A204.1 (cell line): ENCODE measurements at regions not wholly inside any gene's neighbourhood (a gene's known extent, or its start where the extent isn't known, plus 50 kb on each side); places are given as distances from the start of the nearest gene placed in this dataset.
"Not testable (repeated sequence)": the region's sequence is repeated elsewhere in the genome, so short reads cannot be mapped to it uniquely, and the experiment has no call there.

Source experiments
- FAIRE-seq: peaks from 2 replicates; lab custom pipeline; 2012; peaks lifted over from hg19 to GRCh38; lab: Jason Lieb, UNC

DNA sequence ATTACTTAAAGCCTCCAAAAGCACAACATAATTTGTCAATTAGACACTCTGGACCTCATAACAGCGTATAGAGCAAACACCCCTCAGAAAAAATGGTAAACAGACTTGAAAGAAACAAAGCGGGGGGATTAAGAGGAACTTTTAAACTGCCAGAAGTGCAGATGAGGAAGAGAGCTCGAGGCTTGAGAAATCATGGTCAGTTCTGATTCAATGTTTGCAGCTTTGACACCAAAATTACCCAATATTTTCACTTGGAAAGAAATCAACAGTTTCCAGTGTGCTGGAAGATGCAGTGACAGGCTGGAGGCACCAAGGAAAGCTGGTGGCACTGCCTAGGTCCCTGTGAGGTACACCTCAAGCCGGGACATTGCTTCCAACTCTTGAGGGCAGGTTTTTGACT is 180.9 kb upstream of the TOX3 start:
- no peak for FAIRE-seq

DNA sequence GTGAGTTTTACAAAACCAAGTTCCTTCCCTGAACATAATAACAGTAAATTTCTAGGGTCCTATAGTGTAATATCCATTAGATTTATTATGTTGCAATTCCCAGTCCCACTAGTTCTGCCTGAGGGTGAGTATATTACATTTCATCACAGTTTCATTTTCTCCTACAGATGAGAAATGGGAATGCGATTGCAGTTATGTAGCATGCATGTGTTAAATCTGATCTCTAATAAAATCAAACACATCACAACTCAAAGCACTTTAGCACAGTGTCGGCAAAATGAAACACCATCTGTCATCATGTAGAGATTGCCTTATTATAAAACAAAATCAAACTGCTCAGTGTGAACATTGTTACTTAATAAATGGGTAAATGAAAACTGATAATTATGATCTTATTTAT is 180.5 kb upstream of the TOX3 start:
- no peak for FAIRE-seq

DNA sequence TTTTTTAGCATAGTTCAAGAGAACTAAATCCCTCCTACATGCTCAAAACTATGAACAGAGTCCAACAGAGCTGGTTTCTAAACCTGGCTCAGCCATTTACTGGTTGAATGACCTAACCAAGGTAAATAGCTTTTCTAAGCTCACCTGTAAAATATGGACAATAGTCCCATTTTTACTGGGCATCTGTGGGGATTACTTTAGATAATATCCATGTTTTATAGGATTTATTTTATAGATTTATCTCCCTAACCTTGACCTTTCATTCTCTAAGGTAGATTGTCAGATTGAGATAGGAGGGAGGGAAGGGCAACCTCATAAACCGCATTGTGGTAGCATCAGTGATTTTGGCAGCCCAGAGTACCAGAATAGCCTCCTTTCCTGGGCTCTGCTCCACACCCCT is 178.5 kb upstream of the TOX3 start:
- FAIRE-seq, result no peak

DNA sequence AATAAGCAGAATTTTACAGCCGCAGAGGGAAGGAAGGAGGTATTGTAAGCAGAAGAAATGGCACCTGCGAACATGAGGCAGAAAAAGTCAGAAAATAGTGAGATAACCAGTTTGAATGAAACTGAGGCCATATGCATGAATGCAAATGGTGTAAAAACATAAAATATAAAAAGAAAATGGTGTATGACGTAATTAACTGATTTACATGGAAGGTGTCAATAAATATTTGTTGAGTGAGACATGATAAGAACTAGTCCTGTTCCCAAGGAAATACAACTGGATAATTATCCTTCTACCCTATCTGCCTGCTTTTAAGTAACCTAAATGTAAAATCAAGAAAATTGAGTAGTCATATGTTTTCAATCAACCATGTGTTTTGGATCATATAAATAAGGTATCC is 178.1 kb upstream of the TOX3 start:
- FAIRE-seq, result no peak

DNA sequence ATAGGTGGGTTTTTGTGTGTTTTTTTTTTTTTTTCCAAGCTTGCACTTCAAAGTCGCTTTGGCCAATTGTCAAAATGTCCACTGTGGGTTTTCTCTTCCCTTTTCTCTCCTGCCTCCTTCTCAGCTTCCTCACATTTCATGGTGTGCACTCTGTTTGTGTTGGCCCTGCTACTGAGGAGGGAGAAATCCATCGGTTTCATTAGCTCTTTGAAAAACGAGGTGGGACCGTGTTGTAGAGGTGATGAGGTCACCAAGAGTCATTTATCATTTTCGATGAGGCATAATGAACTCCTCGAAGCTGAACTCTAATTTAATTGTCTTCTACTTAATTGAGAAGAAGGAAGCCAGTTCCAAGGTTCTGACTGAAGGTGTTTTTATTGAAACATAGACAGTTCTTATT is 174.4 kb upstream of the TOX3 start:
- no peak for FAIRE-seq

DNA sequence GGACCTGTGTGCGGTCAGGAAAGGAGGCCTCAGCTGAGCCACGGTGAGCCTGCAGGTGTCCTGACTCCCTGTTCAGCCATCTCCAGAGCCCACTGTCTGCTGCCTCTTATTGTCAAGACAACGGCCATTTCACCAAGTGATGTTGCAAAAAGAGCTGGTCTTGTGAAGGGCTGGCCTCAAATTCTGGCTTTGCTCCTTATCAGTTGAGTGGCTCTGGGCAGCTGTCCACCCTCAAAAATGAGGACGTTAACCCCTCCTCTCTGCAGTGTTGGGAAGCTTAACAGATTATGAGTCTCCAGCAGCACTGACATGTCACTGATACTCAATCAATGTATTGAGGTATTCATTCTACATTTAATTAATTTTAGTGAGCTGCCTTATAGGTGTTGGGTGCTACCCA is 171.1 kb upstream of the TOX3 start:
- FAIRE-seq, result no peak

DNA sequence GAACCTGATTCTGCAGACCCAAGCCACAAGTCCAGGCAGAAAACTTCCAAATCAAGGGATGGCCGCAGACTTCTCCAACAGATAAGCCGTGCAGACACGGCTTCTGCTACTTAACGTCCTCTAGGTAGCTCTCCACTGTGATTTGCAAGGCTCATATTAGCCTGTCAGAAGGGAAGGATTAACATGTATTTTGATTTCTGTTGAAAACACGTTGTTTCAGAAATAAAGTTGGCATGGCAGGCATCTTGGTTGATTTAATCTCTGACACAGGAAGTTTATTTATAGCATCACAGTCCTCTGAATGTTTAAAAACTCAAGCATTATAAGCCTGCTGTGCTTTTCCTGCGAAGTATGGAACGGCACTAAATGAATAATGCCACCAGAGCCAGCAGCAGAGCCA is 166.8 kb upstream of the TOX3 start:
- no peak for FAIRE-seq

DNA sequence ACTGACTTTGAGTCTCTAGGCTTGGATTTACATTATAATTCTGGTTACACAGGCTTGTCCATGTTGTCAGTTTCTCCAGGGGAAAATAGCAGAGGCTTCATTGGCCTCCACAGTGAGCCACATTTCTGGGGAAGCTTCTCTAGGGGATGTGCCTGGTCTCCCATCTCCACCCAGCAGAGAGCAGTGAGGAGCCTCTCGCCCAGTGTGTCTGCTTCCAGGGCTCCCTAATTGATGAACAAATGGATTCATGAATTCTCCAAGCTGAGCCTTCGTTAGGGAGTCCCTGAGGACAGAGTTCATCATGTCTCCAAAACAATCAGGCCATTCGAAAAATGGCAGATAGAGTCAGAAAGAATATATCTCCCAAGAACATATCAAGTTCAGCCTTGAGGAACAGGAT is 162.4 kb upstream of the TOX3 start:
- FAIRE-seq, result no peak

DNA sequence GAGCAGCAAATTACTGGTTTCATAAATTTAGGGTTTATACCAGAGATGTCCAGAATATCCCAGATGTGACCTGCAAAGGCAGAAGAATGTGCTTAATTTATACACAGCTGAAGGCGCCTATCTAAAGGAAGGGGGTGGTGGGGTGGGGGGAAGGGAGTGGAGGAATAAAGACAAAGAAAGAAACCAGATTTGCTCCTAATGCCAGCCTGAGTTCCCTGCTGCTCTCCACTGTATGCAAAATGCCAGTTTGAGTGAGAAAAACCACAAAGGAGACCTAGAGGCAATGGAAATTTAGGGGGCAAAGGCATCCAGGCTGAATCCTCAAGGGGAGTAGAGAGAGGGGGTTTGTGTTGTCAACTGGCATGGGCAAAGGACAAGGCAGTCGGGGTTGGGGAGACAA is 161.5 kb upstream of the TOX3 start:
- FAIRE-seq, result no peak

DNA sequence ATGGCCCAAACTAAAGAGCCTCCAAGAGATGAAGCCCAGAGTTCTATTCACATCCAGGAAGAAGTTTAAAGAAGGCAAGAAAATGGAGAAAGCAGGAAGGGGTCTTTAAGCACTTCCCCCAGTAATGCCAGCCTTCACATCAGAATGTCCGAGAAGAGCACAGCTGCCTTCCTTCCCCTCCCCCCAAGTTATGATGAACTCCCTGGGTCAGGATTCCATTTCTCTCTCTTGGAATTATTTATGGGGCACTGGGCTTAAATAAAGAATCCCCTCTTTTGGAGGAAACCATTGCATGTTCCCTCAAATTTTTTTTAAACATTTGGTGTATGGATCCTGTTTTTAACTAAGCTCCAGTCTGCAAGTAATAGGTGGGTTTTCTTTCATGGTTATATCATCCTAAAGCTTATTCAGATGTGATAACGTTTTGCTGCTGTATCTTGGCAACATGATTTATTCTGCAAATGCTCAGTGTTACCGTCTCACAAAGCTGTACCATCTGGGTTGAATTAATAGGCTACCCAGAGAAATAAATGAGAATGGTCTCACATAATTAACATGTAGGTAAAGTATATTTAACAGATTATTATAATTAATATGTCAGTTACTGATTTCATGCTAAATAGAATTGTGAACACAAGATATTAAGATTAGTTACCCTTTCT is 160.9 kb upstream of the TOX3 start:
- no peak for FAIRE-seq

DNA sequence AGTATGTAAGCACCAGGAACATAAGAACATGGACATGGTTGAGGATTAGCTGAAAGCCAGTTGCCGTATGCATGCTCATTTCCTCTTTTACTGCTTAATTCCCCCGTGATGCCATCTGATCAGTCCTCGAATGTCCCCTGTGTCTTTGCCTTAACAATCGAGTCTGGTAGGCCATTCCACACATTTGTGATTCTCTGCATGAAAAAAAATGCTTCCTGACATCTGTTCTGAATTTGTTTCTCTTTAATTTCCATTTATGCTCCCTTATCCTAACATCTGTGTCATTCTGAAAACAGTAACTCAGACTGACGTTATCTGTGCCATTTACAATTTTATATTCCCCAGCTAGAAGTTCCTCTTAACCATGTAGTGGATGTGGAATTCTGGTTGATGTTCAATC is 158.2 kb upstream of the TOX3 start:
- FAIRE-seq, result no peak

DNA sequence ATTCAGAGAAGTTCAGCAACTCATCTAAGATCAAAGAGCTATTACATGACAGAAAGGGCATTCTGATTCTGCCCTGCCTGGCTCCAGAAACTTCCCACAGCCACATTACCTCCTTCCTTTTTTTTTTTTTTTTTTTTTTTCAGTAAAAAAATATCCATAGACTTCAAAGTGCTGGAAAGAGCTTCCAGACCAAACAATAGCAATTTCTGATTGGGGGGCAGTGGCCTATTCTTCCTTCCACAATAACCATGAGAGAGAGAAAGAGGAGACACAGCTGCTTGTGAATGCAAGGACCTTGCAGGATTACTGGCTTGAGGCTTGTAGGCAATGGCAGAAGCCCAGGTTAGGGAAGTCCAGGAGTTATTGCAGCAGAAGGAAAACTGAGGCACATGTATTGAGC is 151.0 kb upstream of the TOX3 start:
- no peak for FAIRE-seq

DNA sequence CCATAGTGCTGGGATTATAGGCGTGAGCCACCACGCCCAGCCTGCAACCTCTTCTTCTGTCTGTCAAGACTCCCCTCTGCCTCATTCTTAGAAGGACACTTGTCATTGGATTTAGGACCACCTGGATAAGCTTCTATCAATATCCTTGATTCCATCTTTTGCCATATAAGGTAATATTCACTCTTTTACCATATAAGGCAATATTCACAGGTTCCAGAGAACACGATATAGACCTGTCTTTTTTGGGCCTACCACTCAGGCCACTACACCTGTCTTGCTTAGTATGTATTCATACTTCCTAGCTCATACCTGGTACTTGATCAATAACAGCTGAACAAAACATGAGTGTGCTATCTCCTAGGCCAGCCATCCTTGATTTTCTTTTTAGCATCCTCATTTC is 149.2 kb upstream of the TOX3 start:
- no peak for FAIRE-seq

DNA sequence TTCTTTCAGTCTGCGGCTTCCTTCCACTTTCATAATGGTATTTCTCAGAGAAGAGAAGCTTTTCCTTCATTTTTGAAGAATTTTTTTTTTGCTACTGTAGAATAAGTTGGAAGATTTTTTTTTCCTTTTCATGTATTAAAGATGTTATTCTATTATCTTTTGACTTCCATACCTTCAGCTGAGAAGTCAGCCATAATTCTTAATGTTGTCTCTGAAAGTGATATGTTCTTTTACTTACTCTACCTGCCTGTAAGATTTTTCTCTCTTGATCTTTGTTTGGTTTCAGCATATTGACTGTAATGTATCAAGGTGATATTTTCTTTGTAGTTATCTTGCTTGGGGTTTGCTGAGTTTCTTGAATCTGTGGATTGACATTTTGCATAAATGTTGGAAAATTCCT is 143.5 kb upstream of the TOX3 start:
- FAIRE-seq, result no peak

DNA sequence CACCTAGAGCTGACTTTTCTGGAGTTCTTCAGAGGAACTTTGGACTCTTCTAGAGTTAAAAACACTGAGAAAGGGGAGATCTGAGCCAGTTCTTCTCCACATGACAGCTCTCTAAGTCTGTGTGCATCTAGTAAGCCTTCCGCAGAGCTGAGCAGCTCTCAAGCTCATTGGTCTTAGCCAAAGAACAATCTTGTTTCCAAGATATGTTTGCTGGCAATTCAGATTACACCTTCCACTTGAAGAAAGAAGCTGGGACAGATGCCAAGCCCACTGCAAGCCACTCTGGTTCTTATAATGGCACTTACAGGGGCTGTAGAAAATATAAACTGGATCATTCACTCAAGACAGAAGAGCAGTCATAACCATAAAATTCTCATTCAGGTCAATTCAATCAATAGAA is 134.1 kb upstream of the TOX3 start:
- no peak for FAIRE-seq

DNA sequence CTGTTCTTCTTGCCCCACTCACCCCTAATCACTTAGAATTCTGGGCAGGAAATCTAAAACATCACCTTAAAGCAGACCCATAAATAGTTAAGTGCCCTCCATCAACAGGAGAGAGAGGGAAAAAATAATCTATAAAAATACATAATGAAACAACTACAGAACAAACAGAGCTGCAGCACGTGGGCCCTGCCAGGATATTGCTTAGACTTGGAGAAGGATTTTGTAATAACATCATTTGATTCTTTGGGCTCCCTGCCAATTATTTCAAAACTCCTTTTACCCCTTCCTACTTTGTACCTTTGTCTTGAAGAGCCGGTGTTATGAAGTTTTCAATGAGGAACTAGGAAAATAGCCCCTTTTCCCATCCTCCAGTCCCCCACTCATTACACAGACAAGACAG is 130.6 kb upstream of the TOX3 start:
- no peak for FAIRE-seq

DNA sequence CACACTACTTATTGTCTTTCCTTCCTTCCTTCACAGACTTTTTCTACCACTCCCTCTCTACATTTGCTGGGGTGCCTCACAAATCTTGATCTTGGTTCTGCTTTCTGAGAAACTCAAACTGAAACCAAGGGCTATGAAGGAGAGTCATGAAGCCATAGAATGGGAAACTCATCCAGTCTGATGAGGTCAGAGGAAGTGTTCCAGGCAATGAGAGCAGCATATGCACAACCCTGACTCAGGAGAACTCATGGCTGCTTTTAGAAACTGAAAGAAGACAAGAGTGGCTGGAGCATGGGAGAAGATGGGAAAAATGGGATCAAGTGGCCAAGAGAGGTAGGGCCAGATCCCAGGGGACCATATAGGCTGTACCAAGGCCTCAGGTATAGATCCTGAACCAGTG is 130.0 kb upstream of the TOX3 start:
- no peak for FAIRE-seq

DNA sequence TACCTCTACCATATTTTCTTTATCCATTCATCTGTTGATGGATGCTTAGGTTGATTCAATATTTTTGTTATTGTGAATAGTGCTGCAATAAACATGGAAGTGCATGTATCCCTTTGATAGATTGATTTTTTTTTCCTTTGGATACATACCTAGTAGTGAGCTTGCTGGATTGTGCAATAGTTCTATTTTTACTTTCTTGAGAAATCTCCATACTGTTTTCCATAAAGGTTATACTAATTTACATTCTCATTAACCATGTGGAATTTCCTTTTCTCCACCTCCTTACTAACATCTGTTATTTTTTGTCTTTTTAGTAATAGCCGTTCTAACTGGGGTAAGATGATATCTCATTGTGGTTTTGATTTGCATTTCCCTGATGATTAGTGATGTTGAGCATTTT is 124.6 kb upstream of the TOX3 start:
- FAIRE-seq, result no peak

DNA sequence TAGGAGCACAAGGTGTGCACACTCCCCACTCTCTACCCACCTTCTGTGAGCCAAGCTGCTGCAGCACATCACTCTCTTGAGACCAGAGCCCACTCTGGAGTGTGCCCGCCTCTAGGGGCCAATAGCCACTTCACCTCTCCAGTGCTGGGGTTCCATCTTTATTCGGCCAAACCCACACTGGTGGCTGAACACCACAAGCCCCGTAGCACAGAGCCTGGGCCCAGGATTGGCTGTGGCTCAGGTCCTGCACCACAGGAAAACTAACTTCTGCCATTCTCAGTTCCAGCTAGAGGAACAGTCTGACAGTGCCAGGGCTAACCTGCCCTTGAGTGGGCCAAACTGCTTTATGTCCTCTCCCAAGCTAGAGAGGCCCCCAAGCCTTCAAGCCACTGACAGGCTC is 111.0 kb upstream of the TOX3 start:
- no peak for FAIRE-seq

DNA sequence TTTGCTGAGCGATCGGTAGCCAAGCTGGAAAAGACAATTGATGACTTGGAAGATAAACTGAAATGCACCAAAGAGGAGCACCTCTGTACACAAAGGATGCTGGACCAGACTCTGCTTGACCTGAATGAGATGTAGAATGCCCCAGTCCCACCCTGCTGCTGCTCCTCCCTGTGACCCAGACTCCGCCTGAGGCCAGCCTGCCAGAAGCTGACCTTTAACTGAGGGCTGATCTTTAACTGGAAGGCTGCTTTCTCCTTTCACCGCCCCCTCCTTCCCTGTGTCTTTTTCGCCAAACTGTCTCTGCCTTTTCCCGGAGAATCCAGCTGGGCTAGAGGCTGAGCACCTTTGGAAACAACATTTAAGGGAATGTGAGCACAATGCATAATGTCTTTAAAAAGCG is 109.0 kb upstream of the TOX3 start:
- not testable (repeated sequence) for FAIRE-seq

DNA sequence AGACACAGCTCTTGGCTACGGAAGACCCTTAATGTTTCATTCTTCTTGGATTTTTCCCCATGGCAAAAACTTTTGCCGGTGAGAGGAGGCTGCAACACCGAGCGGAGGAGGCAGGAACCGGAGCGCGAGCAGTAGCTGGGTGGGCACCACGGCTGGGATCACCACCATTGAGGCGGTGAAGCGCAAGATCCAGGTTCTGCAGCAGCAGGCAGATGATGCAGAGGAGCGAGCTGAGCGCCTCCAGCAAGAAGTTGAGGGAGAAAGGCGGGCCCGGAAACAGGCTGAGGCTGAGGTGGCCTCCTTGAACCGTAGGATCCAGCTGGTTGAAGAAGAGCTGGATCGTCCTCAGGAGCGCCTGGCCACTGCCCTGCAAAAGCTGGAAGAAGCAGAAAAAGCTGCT is 108.2 kb upstream of the TOX3 start:
- not testable (repeated sequence) for FAIRE-seq

DNA sequence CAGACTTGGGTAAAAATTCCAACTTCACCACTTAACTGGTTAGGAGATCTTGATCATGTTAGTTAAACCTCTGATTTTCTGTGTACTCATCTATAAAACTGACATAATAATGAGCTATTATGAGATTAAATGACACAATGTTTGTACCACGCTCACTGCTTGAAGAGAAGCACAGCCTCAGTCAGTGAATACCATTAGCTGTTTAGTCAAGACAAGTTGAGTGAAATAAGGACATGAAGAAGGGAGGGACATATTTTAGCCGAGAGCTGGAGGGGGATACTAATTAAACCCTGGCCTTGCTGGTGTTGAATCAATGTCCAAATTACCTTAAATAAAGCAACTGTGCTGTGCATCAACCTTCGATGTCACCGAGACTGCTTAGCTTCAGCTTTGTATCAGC is 105.1 kb upstream of the TOX3 start:
- FAIRE-seq, result no peak

DNA sequence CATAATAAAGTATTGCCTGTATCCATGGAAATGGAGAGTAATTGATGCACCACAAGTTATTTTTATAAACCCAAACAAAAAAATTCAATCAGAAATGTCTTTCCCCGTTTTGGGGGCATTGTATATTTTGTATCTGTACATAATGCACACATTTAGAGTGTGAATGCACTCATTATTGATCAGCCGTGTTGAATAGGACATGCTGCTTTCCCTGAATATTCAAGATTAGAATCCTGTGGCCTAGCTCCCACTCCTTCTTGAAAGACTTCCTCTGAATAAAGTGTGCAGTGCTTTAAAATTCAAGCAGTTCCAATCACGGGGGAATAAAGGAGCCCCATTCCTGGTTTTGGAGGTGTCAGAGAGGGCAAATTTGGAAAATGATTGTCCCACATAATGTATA is 103.8 kb upstream of the TOX3 start:
- no peak for FAIRE-seq

DNA sequence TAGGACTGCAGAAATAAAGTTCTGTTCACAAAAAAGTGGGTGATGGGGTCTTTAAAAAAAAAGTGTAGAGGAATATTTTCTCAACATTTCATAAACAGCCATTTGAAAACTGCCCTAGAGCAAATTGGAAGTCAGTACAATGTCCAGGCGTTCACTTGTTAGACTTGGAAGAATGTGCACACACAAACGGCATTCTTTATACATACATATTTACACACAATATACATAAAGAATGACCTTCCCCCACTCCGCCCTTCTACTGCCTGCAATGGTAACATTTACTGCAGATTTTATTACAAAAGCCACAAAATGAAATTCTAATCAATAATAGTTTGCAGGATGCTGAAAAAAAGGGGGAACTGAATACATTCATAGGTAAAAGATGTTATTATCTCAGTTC is 103.4 kb upstream of the TOX3 start:
- FAIRE-seq, result no peak

DNA sequence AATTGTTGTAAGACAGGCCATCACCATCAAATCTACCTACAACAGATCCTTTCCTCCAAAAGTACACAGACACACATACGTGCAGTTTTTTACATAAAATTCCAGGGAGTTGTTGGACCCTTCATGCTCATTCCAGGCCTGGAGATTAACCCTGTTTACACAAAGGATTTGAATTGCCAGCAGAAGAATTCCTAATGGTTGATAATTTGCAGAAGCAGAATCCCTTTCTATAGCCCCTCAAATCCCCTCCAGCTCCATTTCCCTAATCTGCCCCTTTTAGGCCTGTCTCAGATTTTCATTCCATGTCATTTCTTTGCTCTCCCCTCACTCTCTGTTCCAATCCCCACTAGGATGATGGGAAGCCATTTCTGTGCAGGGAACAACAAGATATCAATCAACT is 102.9 kb upstream of the TOX3 start:
- no peak for FAIRE-seq
